ENCODE measurements at regions not wholly inside any gene's neighbourhood (a gene's known extent, or its start where the extent isn't known, plus 50 kb on each side); places are given as distances from the start of the nearest gene placed in this dataset.
"Not testable (repeated sequence)": the region's sequence is repeated elsewhere in the genome, so short reads cannot be mapped to it uniquely, and the experiment has no call there.

DNA sequence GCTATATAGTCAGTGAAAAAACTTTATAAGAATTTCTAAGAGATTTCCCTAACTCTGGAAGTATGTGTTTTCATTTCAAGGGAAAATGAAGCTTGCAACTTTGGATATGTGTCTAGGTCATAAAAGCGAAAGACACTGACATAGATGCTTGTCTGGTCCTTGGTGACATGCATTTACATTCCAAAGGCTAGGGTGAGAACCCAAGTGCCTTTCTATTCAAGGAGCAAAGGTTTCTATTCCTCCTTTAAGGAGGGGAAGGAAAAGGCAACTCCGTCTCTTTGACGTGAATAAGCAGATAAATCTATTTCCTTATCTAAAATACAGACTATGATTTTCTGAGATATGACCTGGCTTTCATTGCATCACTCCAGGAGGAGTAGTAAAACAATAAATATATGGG, 261.1 kb downstream of the CDH7 start:
- H3K27me3 ChIP-seq (replicated peaks in 2 of 5; ENCODE audit: control insufficient read depth in 4 of 5, insufficient read depth in 5 of 5, low read length in 4 of 5), result no peaks in the 10 kb centered on the region
- POLR2A ChIA-PET, result no interaction called here
- DNase-seq, result no peak
- no peak overlapping the region for H3K27ac ChIP-seq (ENCODE audit: insufficient read depth in 1 of 2, low read depth in 1 of 2, low read length in 2 of 2, poor library complexity in 1 of 2, severe bottlenecking in 2 of 2)
- no peaks in the 10 kb centered on the region for H3K4me1 ChIP-seq (ENCODE audit: control extremely low read depth in 1 of 4, control insufficient read depth in 4 of 4, insufficient read depth in 4 of 4, low read length in 3 of 4)
- CTCF ChIA-PET, result no interaction called here
- 100% methylated on average over 1 of the region's 3 CpGs for WGBS (ENCODE audit: insufficient coverage)
- no peaks in the 10 kb centered on the region for H3K9me3 ChIP-seq (ENCODE audit: control extremely low read depth in 1 of 5, control insufficient read depth in 4 of 5, insufficient read depth in 2 of 5, low read depth in 1 of 5, low read length in 4 of 5)
- no peak overlapping the region for H3K4me3 ChIP-seq (ENCODE audit: control insufficient read depth in 1 of 7, extremely low read depth in 1 of 7, insufficient read depth in 4 of 7, low read depth in 2 of 7, low read length in 6 of 7)
- H3K36me3 ChIP-seq (ENCODE audit: control insufficient read depth in 4 of 4, insufficient read depth in 4 of 4, low read length in 3 of 4), result no peaks in the 10 kb centered on the region

GRCh38 chr18:66005831-66006588, 255.2 kb downstream of the CDH7 start:
- Histone ChIP-seq H3K27me3 (replicated peaks in 2 of 5; ENCODE audit: control insufficient read depth in 4 of 5, insufficient read depth in 5 of 5, low read length in 4 of 5) (no peaks in the 10 kb centered on the region), H3K4me1 (ENCODE audit: control extremely low read depth in 1 of 4, control insufficient read depth in 4 of 4, insufficient read depth in 4 of 4, low read length in 3 of 4) (no peaks in the 10 kb centered on the region), H3K9me3 (ENCODE audit: control extremely low read depth in 1 of 5, control insufficient read depth in 4 of 5, insufficient read depth in 2 of 5, low read depth in 1 of 5, low read length in 4 of 5) (peaks cover 0 to 4% (median 0%) of the 10 kb centered on the region in 5 experiments), H3K27ac (ENCODE audit: insufficient read depth in 1 of 2, low read depth in 1 of 2, low read length in 2 of 2, poor library complexity in 1 of 2, severe bottlenecking in 2 of 2) (no peak overlapping the region), H3K36me3 (ENCODE audit: control insufficient read depth in 4 of 4, insufficient read depth in 4 of 4, low read length in 3 of 4) (no peaks in the 10 kb centered on the region), H3K4me3 (ENCODE audit: control insufficient read depth in 1 of 7, extremely low read depth in 1 of 7, insufficient read depth in 4 of 7, low read depth in 2 of 7, low read length in 6 of 7) (no peak overlapping the region)
- WGBS (ENCODE audit: insufficient coverage), result 96% methylated on average over 24 of the region's 28 CpGs
- POLR2A ChIA-PET, result no interaction called here
- DNase-seq, result no peak
- CTCF ChIA-PET, result no interaction called here

- 100% methylated on average over 4 of the region's 11 CpGs for WGBS (ENCODE audit: insufficient coverage)
- DNase-seq; POLR2A ChIA-PET; H3K4me1 ChIP-seq (ENCODE audit: control extremely low read depth in 1 of 4, control insufficient read depth in 4 of 4, insufficient read depth in 4 of 4, low read length in 3 of 4); H3K9me3 ChIP-seq (ENCODE audit: control extremely low read depth in 1 of 5, control insufficient read depth in 4 of 5, insufficient read depth in 2 of 5, low read depth in 1 of 5, low read length in 4 of 5); H3K27me3 ChIP-seq (replicated peaks in 2 of 5; ENCODE audit: control insufficient read depth in 4 of 5, insufficient read depth in 5 of 5, low read length in 4 of 5); H3K4me3 ChIP-seq (ENCODE audit: control insufficient read depth in 1 of 7, extremely low read depth in 1 of 7, insufficient read depth in 4 of 7, low read depth in 2 of 7, low read length in 6 of 7); H3K36me3 ChIP-seq (ENCODE audit: control insufficient read depth in 4 of 4, insufficient read depth in 4 of 4, low read length in 3 of 4); H3K27ac ChIP-seq (ENCODE audit: insufficient read depth in 1 of 2, low read depth in 1 of 2, low read length in 2 of 2, poor library complexity in 1 of 2, severe bottlenecking in 2 of 2); CTCF ChIA-PET: not testable (repeated sequence)
Observed at GRCh38 chr18:65998971-65999700, 248.3 kb downstream of the CDH7 start.

- no peak for DNase-seq
- H3K9me3 ChIP-seq (ENCODE audit: control extremely low read depth in 1 of 5, control insufficient read depth in 4 of 5, insufficient read depth in 2 of 5, low read depth in 1 of 5, low read length in 4 of 5), result no peaks in the 10 kb centered on the region
- H3K27me3 ChIP-seq (replicated peaks in 2 of 5; ENCODE audit: control insufficient read depth in 4 of 5, insufficient read depth in 5 of 5, low read length in 4 of 5), result no peaks in the 10 kb centered on the region
- ChIA-PET CTCF (no interaction called here), POLR2A (no interaction called here)
- no peak overlapping the region for H3K27ac ChIP-seq (ENCODE audit: insufficient read depth in 1 of 2, low read depth in 1 of 2, low read length in 2 of 2, poor library complexity in 1 of 2, severe bottlenecking in 2 of 2)
- H3K4me1 ChIP-seq (ENCODE audit: control extremely low read depth in 1 of 4, control insufficient read depth in 4 of 4, insufficient read depth in 4 of 4, low read length in 3 of 4), result no peaks in the 10 kb centered on the region
- no peaks in the 10 kb centered on the region for H3K36me3 ChIP-seq (ENCODE audit: control insufficient read depth in 4 of 4, insufficient read depth in 4 of 4, low read length in 3 of 4)
- WGBS (ENCODE audit: insufficient coverage), result no CpG with 5 or more reads among the region's 3 CpGs
- no peak overlapping the region for H3K4me3 ChIP-seq (ENCODE audit: control insufficient read depth in 1 of 7, extremely low read depth in 1 of 7, insufficient read depth in 4 of 7, low read depth in 2 of 7, low read length in 6 of 7)
Observed at GRCh38 chr18:65995206-65995605, 244.4 kb downstream of the CDH7 start.

- no CpG with 5 or more reads among the region's 2 CpGs for WGBS (ENCODE audit: insufficient coverage)
- H3K27ac ChIP-seq (ENCODE audit: insufficient read depth in 1 of 2, low read depth in 1 of 2, low read length in 2 of 2, poor library complexity in 1 of 2, severe bottlenecking in 2 of 2), result no peak overlapping the region
- no peaks in the 10 kb centered on the region for H3K27me3 ChIP-seq (replicated peaks in 2 of 5; ENCODE audit: control insufficient read depth in 4 of 5, insufficient read depth in 5 of 5, low read length in 4 of 5)
- H3K36me3 ChIP-seq (ENCODE audit: control insufficient read depth in 4 of 4, insufficient read depth in 4 of 4, low read length in 3 of 4), result no peaks in the 10 kb centered on the region
- ChIA-PET POLR2A (no interaction called here), CTCF (no interaction called here)
- no peak overlapping the region for H3K4me3 ChIP-seq (ENCODE audit: control insufficient read depth in 1 of 7, extremely low read depth in 1 of 7, insufficient read depth in 4 of 7, low read depth in 2 of 7, low read length in 6 of 7)
- no peak for DNase-seq
- H3K4me1 ChIP-seq (ENCODE audit: control extremely low read depth in 1 of 4, control insufficient read depth in 4 of 4, insufficient read depth in 4 of 4, low read length in 3 of 4), result no peaks in the 10 kb centered on the region
- H3K9me3 ChIP-seq (ENCODE audit: control extremely low read depth in 1 of 5, control insufficient read depth in 4 of 5, insufficient read depth in 2 of 5, low read depth in 1 of 5, low read length in 4 of 5), result no peaks in the 10 kb centered on the region
Observed at GRCh38 chr18:65994302-65994701, 243.5 kb downstream of the CDH7 start.

- Histone ChIP-seq H3K9me3 (ENCODE audit: control extremely low read depth in 1 of 5, control insufficient read depth in 4 of 5, insufficient read depth in 2 of 5, low read depth in 1 of 5, low read length in 4 of 5) (no peaks in the 10 kb centered on the region), H3K4me3 (ENCODE audit: control insufficient read depth in 1 of 7, extremely low read depth in 1 of 7, insufficient read depth in 4 of 7, low read depth in 2 of 7, low read length in 6 of 7) (no peak overlapping the region), H3K27ac (ENCODE audit: insufficient read depth in 1 of 2, low read depth in 1 of 2, low read length in 2 of 2, poor library complexity in 1 of 2, severe bottlenecking in 2 of 2) (no peak overlapping the region), H3K27me3 (replicated peaks in 2 of 5; ENCODE audit: control insufficient read depth in 4 of 5, insufficient read depth in 5 of 5, low read length in 4 of 5) (no peaks in the 10 kb centered on the region), H3K4me1 (ENCODE audit: control extremely low read depth in 1 of 4, control insufficient read depth in 4 of 4, insufficient read depth in 4 of 4, low read length in 3 of 4) (no peaks in the 10 kb centered on the region), H3K36me3 (ENCODE audit: control insufficient read depth in 4 of 4, insufficient read depth in 4 of 4, low read length in 3 of 4) (no peaks in the 10 kb centered on the region)
- 100% methylated on average over 1 of the region's 3 CpGs for WGBS (ENCODE audit: insufficient coverage)
- ChIA-PET POLR2A (no interaction called here), CTCF (no interaction called here)
- no peak for DNase-seq
Observed at GRCh38 chr18:65990944-65991708, 240.3 kb downstream of the CDH7 start.

- ChIA-PET CTCF (no interaction called here), POLR2A (interaction anchor here (0.6 kb wide), 1 partner anchor 18 kb away, joined by 3 read pairs; no protein-coding TSS in a partner anchor)
- Histone ChIP-seq H3K36me3 (ENCODE audit: control insufficient read depth in 4 of 4, insufficient read depth in 4 of 4, low read length in 3 of 4) (no peaks in the 10 kb centered on the region), H3K9me3 (ENCODE audit: control extremely low read depth in 1 of 5, control insufficient read depth in 4 of 5, insufficient read depth in 2 of 5, low read depth in 1 of 5, low read length in 4 of 5) (no peaks in the 10 kb centered on the region), H3K27me3 (replicated peaks in 2 of 5; ENCODE audit: control insufficient read depth in 4 of 5, insufficient read depth in 5 of 5, low read length in 4 of 5) (no peaks in the 10 kb centered on the region), H3K27ac (ENCODE audit: insufficient read depth in 1 of 2, low read depth in 1 of 2, low read length in 2 of 2, poor library complexity in 1 of 2, severe bottlenecking in 2 of 2) (no peak overlapping the region), H3K4me3 (ENCODE audit: control insufficient read depth in 1 of 7, extremely low read depth in 1 of 7, insufficient read depth in 4 of 7, low read depth in 2 of 7, low read length in 6 of 7) (no peak overlapping the region), H3K4me1 (ENCODE audit: control extremely low read depth in 1 of 4, control insufficient read depth in 4 of 4, insufficient read depth in 4 of 4, low read length in 3 of 4) (no peaks in the 10 kb centered on the region)
- no peak for DNase-seq
- 100% methylated on average over 1 of the region's 2 CpGs for WGBS (ENCODE audit: insufficient coverage)
Observed at GRCh38 chr18:65990174-65990690, 239.4 kb downstream of the CDH7 start.

Data from common myeloid progenitor, CD34-positive (primary cell).